ENCODE measurements at regions not wholly inside any gene's neighbourhood (a gene's known extent, or its start where the extent isn't known, plus 50 kb on each side); places are given as distances from the start of the nearest gene placed in this dataset.

DNA sequence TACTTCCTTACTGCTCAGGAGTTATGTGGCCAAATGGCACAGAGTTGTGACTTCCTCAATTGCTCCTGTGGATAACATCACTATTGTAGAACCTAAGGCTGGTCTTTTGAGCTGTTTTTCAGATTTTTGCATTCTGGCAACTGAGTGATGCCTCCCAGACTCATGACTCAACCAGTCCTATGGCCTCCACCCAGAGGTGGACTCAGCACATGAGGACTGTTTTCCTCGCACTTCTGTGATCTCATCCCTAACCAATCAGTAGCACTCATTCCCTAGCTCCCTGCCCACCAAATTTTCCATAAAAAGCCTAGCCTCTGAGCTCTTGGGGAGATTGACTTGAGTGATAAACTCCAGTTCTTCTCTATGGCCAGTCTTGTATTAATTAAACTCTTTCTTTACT, 407.9 kb upstream of the TNP1 start:
- in situ Hi-C loops (cut with HindIII; ENCODE audit: low sequenced_read_pairs) = no loop called here

DNA sequence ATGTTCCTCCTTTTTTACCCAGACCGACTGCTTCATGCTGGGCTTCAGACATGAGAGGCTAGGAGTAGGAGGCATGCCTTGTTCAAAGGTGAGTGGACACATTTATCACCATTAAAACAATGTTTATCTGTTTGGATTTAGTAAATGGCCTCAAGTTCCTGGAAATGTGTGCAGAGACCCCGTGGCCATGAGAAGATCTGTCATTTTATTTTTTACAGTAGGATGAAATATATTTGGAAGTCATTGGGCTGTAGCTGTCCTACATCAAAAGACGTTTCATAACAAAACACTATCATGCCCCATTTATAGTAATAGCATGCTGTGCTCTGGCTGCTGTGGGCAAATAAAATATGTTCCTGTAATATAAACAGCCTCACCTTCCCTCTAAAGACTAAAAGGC, 403.9 kb upstream of the TNP1 start:
- in situ Hi-C loops (cut with HindIII; ENCODE audit: low sequenced_read_pairs) = no loop called here

- in situ Hi-C loops (cut with HindIII; ENCODE audit: low sequenced_read_pairs) = no loop called here
Measured at GRCh38 chr2:217262911-217263310, 403.0 kb upstream of the TNP1 start.

- in situ Hi-C loops (cut with HindIII; ENCODE audit: low sequenced_read_pairs) = no loop called here
Measured at GRCh38 chr2:217261452-217261851, 401.6 kb upstream of the TNP1 start.

GRCh38 chr2:217260441-217261115, 400.7 kb upstream of the TNP1 start:
- in situ Hi-C loops (cut with HindIII; ENCODE audit: low sequenced_read_pairs) = no loop called here

DNA sequence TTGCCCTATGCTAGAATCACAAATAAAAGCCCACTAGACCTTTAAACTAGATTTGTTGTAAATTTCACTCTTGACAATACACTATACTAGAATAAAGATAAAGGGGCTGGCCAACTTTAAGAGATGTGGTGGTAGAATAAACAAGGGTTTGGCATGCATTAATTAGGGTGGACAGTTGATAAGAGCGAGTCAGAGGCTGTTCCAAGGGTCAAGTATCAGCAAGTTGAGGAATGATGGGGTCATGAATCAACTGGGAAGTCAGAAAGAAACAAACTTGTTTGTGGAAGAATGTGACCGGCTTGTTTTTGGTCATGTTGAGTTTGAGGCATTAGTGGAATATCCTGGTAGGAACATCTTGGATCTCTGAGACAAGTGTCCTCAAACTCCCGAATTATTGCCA, 398.3 kb upstream of the TNP1 start:
- in situ Hi-C loops (cut with HindIII; ENCODE audit: low sequenced_read_pairs) = no loop called here

- in situ Hi-C loops (cut with HindIII; ENCODE audit: low sequenced_read_pairs) = no loop called here
Measured at GRCh38 chr2:217256251-217256650, 396.4 kb upstream of the TNP1 start.

DNA sequence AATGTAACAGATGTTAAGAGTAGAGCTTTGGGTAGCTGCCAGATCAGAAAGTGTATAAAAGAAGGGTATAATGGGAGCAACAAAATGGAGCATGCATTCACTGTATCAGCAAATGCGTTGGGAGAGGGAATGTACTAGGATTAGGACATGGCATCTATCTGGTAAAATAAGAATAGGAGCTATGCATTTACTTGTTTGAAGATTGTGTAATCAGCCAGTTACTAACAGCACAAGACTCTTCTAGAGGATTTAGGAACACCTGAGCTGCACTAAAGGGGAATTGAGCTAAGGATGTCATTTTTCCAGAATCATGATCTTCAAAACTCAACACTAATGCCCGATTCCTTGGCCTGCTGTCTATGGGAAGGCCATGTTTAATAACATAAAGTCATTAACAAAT, 394.2 kb upstream of the TNP1 start:
- in situ Hi-C loops (cut with HindIII; ENCODE audit: low sequenced_read_pairs) = no loop called here

DNA sequence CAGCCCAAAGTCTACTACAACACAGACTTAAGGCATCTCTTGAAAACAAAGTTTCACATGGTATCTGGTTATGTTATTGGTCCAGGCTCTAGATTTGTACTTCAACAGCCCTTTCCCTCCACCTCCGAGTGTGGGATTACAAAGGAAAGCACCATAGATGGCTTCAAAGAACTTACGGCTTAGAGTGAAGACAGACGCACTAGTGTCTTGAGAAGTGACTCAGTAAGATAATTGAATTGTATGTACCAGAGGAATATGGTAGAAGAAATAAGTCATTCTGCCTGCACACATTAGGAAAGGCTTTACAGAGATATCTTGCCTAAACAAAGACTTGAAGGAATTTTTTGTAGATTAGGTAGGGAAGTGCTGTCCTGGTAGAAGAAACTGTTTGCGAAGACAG, 392.3 kb upstream of the TNP1 start:
- in situ Hi-C loops (cut with HindIII; ENCODE audit: low sequenced_read_pairs) = no loop called here

- in situ Hi-C loops (cut with HindIII; ENCODE audit: low sequenced_read_pairs) = no loop called here
Measured at GRCh38 chr2:217250013-217250524, 390.2 kb upstream of the TNP1 start.

GRCh38 chr2:217249121-217250012, 389.5 kb upstream of the TNP1 start:
- in situ Hi-C loops (cut with HindIII; ENCODE audit: low sequenced_read_pairs) = no loop called here

DNA sequence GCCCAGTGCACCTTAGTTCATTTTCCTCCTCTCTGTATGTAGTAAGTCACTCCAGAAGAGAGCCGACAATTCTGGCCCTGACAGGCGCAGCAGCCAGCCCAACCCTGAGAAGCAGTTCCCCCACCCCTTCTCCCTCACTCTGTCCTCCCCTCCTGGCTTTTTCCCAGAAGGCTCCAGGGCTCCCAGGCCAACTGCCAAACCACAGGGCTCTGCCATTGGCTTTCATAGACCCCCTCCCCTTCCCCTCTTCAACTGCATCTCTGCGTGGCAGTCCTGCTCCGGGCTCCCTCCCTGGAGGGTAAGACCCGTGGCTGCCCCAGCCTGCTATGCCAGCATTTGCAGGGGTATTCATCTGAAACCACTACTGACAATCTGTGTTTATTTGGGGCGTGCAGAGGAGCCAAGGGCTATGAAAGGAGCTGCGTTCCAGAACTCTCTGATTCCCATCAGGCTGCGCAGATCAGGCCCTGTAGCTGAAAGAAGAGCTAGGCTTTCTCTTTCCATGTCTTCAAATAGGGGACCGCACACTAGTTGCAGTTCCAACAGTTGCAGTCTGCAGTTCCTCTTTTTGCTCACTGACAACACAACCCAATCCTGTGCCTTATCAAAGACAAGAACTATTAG, 388.6 kb upstream of the TNP1 start:
- in situ Hi-C loops (cut with HindIII; ENCODE audit: low sequenced_read_pairs) = no loop called here

DNA sequence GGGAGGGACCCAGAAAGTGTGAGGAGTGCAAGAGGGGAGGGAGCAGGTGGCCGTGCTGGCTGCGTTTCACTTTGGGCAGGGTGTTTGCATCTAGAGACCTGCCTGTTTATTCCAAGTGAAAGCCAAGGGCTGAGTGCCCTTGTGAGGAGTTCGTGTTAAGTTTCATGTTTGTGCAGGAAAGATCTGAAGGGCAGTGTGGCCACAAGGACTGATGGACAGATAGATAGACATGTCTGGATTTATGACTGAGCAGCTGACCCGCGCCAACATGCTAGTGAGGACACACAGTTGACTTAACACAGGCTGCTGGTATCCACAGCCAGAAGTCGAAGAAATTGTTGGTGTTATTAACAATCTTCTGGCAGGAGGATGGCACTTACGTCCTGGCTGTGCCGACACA, 387.6 kb upstream of the TNP1 start:
- in situ Hi-C loops (cut with HindIII; ENCODE audit: low sequenced_read_pairs) = no loop called here

DNA sequence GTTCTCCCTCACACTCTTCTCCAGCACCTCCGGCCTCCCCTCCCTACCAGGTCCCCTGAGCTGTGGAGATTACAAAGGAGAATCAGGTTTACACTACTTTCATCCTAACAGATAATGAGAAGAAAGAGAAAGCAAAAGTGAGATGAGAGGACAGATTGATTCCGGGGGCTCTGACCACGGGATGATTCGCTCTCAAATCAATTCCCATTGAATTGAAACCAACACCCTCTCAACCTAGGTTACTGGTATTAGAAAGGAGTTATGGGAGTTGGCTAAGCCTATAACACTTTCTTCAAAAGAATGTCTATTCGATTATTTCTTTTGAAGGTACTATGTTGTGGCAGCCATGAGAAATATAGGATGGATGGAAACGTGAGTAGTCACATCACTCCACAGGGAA, 386.2 kb upstream of the TNP1 start:
- in situ Hi-C loops (cut with HindIII; ENCODE audit: low sequenced_read_pairs) = no loop called here

DNA sequence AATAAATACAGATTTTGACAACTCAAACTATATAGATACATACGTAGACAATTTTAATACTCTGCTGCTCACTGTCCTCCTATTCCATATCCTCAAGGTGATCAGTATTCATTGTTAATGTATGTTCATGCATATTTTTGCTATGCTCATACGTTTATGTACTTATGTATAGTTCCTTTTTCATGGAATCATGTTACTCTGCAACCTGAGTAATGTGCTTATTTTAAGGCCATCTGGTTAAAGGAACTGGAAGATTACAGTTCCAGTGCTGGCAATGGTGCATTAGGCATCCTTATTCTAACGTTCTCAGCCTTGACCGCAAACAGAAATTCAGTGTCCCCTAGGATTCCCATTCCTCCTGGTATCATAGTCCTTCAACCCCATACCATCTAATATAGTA, 385.0 kb upstream of the TNP1 start:
- in situ Hi-C loops (cut with HindIII; ENCODE audit: low sequenced_read_pairs) = no loop called here

- in situ Hi-C loops (cut with HindIII; ENCODE audit: low sequenced_read_pairs) = no loop called here
Measured at GRCh38 chr2:217242947-217243346, 383.1 kb upstream of the TNP1 start.

DNA sequence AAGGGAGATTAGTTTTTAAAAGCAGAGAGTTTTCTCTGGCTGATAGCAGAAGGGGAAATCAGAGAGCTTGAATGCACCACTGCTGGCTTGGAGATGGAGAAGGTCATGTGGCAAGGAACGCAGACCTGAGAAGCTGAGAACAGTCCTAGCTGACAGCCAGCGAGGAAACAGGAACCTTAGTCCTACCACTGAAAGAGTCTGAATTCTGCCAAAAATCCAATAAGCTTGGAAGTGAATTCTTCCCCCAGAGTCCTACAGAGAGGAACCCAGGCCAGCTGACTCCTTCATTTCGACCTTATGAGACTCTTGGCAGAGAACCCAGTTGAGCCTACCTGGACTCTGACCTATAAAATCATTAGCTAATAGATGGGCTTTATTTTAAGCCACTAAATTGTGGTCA, 371.9 kb upstream of the TNP1 start:
- in situ Hi-C loops (cut with HindIII; ENCODE audit: low sequenced_read_pairs) = no loop called here

DNA sequence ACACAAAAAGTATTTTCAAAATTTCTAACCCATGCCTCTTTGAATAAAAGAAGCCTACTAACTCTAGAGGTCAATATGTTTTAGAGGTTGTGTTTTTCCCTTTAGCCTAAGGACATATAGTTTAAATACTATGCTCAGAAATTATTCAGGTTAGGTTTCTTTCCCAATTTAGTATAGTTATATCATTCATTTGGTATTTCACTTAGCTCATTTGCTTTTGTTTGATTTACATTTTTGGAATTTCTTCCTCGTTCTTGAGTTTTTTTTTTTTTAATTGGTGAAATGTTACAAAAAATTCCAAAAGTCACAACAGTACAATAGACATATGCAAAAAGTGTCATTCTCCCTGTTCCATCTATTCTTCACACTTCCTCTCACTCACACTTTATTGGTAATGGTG, 371.3 kb upstream of the TNP1 start:
- in situ Hi-C loops (cut with HindIII; ENCODE audit: low sequenced_read_pairs) = no loop called here

GRCh38 chr2:217228732-217229131, 368.9 kb upstream of the TNP1 start:
- in situ Hi-C loops (cut with HindIII; ENCODE audit: low sequenced_read_pairs) = loop anchor here (5.0 kb wide), 1 partner anchor 59 kb away; no protein-coding TSS in a partner anchor

DNA sequence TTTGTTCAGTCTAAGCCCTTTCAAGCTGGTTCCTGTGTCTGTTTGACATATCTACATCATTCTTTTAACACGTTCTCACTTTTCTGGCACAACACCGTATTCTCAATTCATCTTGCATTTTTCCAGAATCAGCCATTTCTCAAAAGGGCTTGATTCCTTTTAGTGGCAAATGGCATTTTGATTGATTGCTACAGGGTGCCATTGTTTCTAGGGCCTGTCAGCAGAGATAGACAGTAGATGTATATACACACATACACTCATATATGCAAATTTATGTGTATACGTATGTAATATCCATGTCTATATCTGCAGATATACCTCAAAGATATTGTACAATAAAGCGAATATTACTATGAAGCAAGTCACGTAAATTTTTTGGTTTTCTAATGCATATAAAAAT, 367.9 kb upstream of the TNP1 start:
- in situ Hi-C loops (cut with HindIII; ENCODE audit: low sequenced_read_pairs) = loop anchor here (5.0 kb wide), 1 partner anchor 60 kb away; no protein-coding TSS in a partner anchor

- in situ Hi-C loops (cut with HindIII; ENCODE audit: low sequenced_read_pairs) = loop anchor here (5.0 kb wide), 1 partner anchor 62 kb away; no protein-coding TSS in a partner anchor
Measured at GRCh38 chr2:217225596-217225995, 365.7 kb upstream of the TNP1 start.

Data from endothelial cell of hepatic sinusoid (primary cell).